Neural cell (in vitro differentiated cells): ENCODE measurements at regions not wholly inside any gene's neighbourhood (a gene's known extent, or its start where the extent isn't known, plus 50 kb on each side); places are given as distances from the start of the nearest gene placed in this dataset.

Source experiments
- H2AFZ ChIP-seq: fragments of 200-600, 300-800 bp; sonication (generic), shearing (Covaris generic); 2 replicates; pipeline ENCODE4 v1.6.0; 2014; ENCODE audit warnings: low read depth, mild to moderate bottlenecking, antibody characterized with exemption, low read length, moderate library complexity
- H3F3A ChIP-seq: fragments of 200-600 bp; shearing (Covaris generic); 2 replicates; pipeline ENCODE4 v1.6.1; 2016; ENCODE audit warnings: mild to moderate bottlenecking, moderate library complexity, mixed read lengths, antibody characterized with exemption, low read length; ENCODE audit not compliant: insufficient read depth, poor library complexity, severe bottlenecking
- H3K27ac ChIP-seq: fragments of 200-600, 300-800 bp; sonication (generic), shearing (Covaris generic); 2 replicates; pipeline ENCODE4 v1.5.1; 2014; ENCODE audit warnings: mild to moderate bottlenecking, low read length, moderate library complexity
- H3K27me3 ChIP-seq: fragments of 300-800, 200-600 bp; sonication (generic), shearing (Covaris generic); 2 replicates; pipeline ENCODE4 v1.6.0; 2014; ENCODE audit warnings: mild to moderate bottlenecking, low read depth, low read length, moderate library complexity; ENCODE audit not compliant: insufficient read depth
- H3K36me3 ChIP-seq: fragments of 300-800, 200-600 bp; sonication (generic), shearing (Covaris generic); 2 replicates; pipeline ENCODE4 v1.5.1; 2014; ENCODE audit warnings: mild to moderate bottlenecking, antibody characterized with exemption, low read length, moderate library complexity; ENCODE audit not compliant: insufficient read depth
- H3K4me2 ChIP-seq: fragments of 300-800, 200-600 bp; sonication (generic), shearing (Covaris generic); 2 replicates; pipeline ENCODE4 v1.6.0; 2014; ENCODE audit warnings: mild to moderate bottlenecking, low read length
- H3K4me3 ChIP-seq: fragments of 300-800, 200-600 bp; sonication (generic), shearing (Covaris generic); 2 replicates; pipeline ENCODE4 v1.5.1; 2014; ENCODE audit warnings: mild to moderate bottlenecking, low read length, moderate library complexity
- H3K79me2 ChIP-seq: fragments of 200-600 bp; shearing (Covaris generic); replicated peaks from 2 replicates; pipeline ENCODE4 v1.6.0; 2014; ENCODE audit warnings: mild to moderate bottlenecking, low read length, moderate library complexity; ENCODE audit not compliant: insufficient read depth
- H3K9ac ChIP-seq: fragments of 300-800, 200-600 bp; sonication (generic), shearing (Covaris generic); 2 replicates; pipeline ENCODE4 v1.6.1; 2016; ENCODE audit warnings: mild to moderate bottlenecking, low read length, mixed read lengths
- H3K9me2 ChIP-seq: fragments of 200-600 bp; shearing (Covaris generic); 2 replicates; pipeline ENCODE4 v1.6.1; 2016; ENCODE audit warnings: mild to moderate bottlenecking, low read length, mixed read lengths; ENCODE audit not compliant: insufficient read depth
- H3K9me3 ChIP-seq: fragments of 200-600, 300-800 bp; sonication (generic), shearing (Covaris generic); 2 replicates; pipeline ENCODE4 v1.6.1; 2016; ENCODE audit warnings: mild to moderate bottlenecking, mixed run types, low read length, moderate library complexity, mixed read lengths
- H4K20me1 ChIP-seq: fragments of 200-600 bp; shearing (Covaris generic); 2 replicates; pipeline ENCODE4 v1.6.1; 2016; ENCODE audit warnings: mild to moderate bottlenecking, mixed run types; ENCODE audit not compliant: insufficient read depth
- CTCF ChIP-seq: fragments of 450-650 bp; IDR thresholded peaks from 2 replicates; pipeline ENCODE4 v1.5.1; 2014; ENCODE audit warnings: antibody characterized with exemption, mild to moderate bottlenecking, moderate library complexity; ENCODE audit not compliant: poor library complexity, severe bottlenecking
- EP300 ChIP-seq: fragments of 450-650 bp; conservative IDR thresholded peaks from 2 replicates; pipeline ENCODE4 v1.6.1; 2014; ENCODE audit warnings: antibody characterized with exemption, mild to moderate bottlenecking, moderate library complexity; ENCODE audit not compliant: poor library complexity, severe bottlenecking
- EZH2 ChIP-seq: fragments of 200-600, 300-800 bp; shearing (Covaris generic), sonication (generic); IDR thresholded peaks from 2 replicates; pipeline ENCODE4 v1.6.1; 2014; ENCODE audit warnings: antibody characterized with exemption, low read length, borderline replicate concordance, mild to moderate bottlenecking; ENCODE audit not compliant: insufficient read depth, poor library complexity, severe bottlenecking
- MXI1 ChIP-seq: fragments of 450-650 bp; conservative IDR thresholded peaks from 2 replicates; pipeline ENCODE4 v1.6.1; 2014; ENCODE audit warnings: antibody characterized with exemption, mild to moderate bottlenecking; ENCODE audit not compliant: poor library complexity, severe bottlenecking
- POLR2AphosphoS5 ChIP-seq: IDR thresholded peaks from 2 replicates; pipeline ENCODE4 v1.6.1; 2012
- RAD21 ChIP-seq: fragments of 450-650 bp; conservative IDR thresholded peaks from 2 replicates; pipeline ENCODE4 v1.6.1; 2014; ENCODE audit warnings: antibody characterized with exemption, mild to moderate bottlenecking, moderate library complexity
- REST ChIP-seq: IDR thresholded peaks from 2 replicates; pipeline ENCODE4 v1.6.1; 2012; ENCODE audit warnings: borderline replicate concordance
- SMC3 ChIP-seq: fragments of 450-650 bp; conservative IDR thresholded peaks from 2 replicates; pipeline ENCODE4 v1.6.1; 2014; ENCODE audit warnings: antibody characterized with exemption, mild to moderate bottlenecking, moderate library complexity; ENCODE audit not compliant: poor library complexity
- TAF1 ChIP-seq: IDR thresholded peaks from 2 replicates; pipeline ENCODE4 v1.6.1; 2012; ENCODE audit warnings: low read depth

- Histone ChIP-seq H3F3A (no peaks in the 10 kb centered on the region), H3K4me2 (no peak overlapping the region), H4K20me1 (no peaks in the 10 kb centered on the region), H3K4me3 (no peak overlapping the region), H3K27ac (no peak overlapping the region), H3K9me3 (no peaks in the 10 kb centered on the region), H3K36me3 (no peaks in the 10 kb centered on the region), H2AFZ (no peak overlapping the region), H3K27me3 (no peaks in the 10 kb centered on the region), H3K79me2 (no peaks in the 10 kb centered on the region), H3K9me2 (no peaks in the 10 kb centered on the region), H3K9ac (no peak overlapping the region)
- no peak for TF ChIP-seq EP300
- TF ChIP-seq EZH2 = no peak
- no peak for TF ChIP-seq CTCF
- TF ChIP-seq TAF1 = no peak
- TF ChIP-seq MXI1 = no peak
- TF ChIP-seq REST = no peak
These were observed 1780.3 kb upstream of the LRRTM1 start for GRCh38 chr2:82084679-82085392.

- Histone ChIP-seq H3K27ac (no peak overlapping the region), H3K9ac (no peak overlapping the region), H3K4me3 (no peak overlapping the region), H3K79me2 (no peaks in the 10 kb centered on the region), H3K9me2 (no peaks in the 10 kb centered on the region), H3K36me3 (no peaks in the 10 kb centered on the region), H3K27me3 (no peaks in the 10 kb centered on the region), H3F3A (no peaks in the 10 kb centered on the region), H2AFZ (no peak overlapping the region), H3K4me2 (no peak overlapping the region), H3K9me3 (no peaks in the 10 kb centered on the region), H4K20me1 (no peaks in the 10 kb centered on the region)
- no peak for TF ChIP-seq EZH2
- no peak for TF ChIP-seq MXI1
- TF ChIP-seq CTCF = no peak
- TF ChIP-seq REST = no peak
- no peak for TF ChIP-seq SMC3
- TF ChIP-seq EP300 = no peak
- no peak for TF ChIP-seq TAF1
- TF ChIP-seq RAD21 = no peak
- no peak for TF ChIP-seq POLR2AphosphoS5
These were observed 1771.3 kb upstream of the LRRTM1 start for GRCh38 chr2:82075875-82076274.
